ENCODE measurements at regions not wholly inside any gene's neighbourhood (a gene's known extent, or its start where the extent isn't known, plus 50 kb on each side); places are given as distances from the start of the nearest gene placed in this dataset.
A peak's percentile ranks its signal among the peaks of the same experiment; 100 is the strongest.

DNA sequence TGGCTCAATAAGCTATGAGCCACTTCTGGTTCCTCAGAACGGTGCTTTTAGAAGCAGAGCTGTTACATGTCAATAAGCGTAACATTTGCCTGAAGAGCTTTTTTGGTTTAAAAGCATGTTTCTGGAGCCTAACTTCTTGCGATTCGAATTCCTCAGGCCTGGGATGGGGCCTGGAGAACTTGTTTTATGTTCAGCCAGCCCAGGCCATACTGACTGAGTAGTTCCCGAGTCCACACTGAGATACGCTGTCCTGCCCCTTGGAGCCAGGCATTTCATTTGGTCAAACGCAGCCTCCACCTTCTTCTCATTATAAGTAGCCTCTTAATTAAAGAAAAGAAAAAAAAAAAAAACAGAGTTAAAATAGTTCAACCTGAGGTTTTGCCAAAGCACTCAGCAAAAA lies 260.6 kb upstream of the ANKRD55 start:
- intact Hi-C loops (cut with micrococcal nuclease), result no loop called here
- Histone ChIP-seq H3K9me3 (replicated peaks in 1 of 2; ENCODE audit: control insufficient read depth in 1 of 2, insufficient read depth in 1 of 2, low read length in 2 of 2) (peaks cover 0 to 4% of the 10 kb centered on the region in 2 donors), H3K9ac (ENCODE audit: insufficient read depth, low read length, poor library complexity, severe bottlenecking) (no peak overlapping the region), H3K36me3 (replicated peaks in 1 of 2; ENCODE audit: control insufficient read depth in 1 of 2, insufficient read depth in 2 of 2, low read length in 2 of 2) (no peaks in the 10 kb centered on the region), H3K79me2 (ENCODE audit: insufficient read depth, low read length) (no peaks in the 10 kb centered on the region), H3K4me2 (replicated peaks; ENCODE audit: extremely low read depth, low read length, poor library complexity, severe bottlenecking) (no peak overlapping the region), H3K4me1 (ENCODE audit: control insufficient read depth in 1 of 2, insufficient read depth in 2 of 2, low read length in 2 of 2) (peaks cover 18 to 19% of the 10 kb centered on the region in 2 donors), H3K27me3 (ENCODE audit: control insufficient read depth in 2 of 2, insufficient read depth in 2 of 2, low read length in 2 of 2) (no peaks in the 10 kb centered on the region), H2AFZ (ENCODE audit: insufficient read depth, low read depth, low read length, poor library complexity, severe bottlenecking) (no peak overlapping the region), H4K20me1 (ENCODE audit: insufficient read depth, low read length) (no peaks in the 10 kb centered on the region), H3K27ac (ENCODE audit: low read depth in 1 of 2, low read length in 2 of 2) (no peak overlapping the region), H3K4me3 (replicated peaks in 1 of 3; ENCODE audit: low read depth in 2 of 3, low read length in 3 of 3) (no peak overlapping the region)
- Mint-ChIP-seq H3K27me3 (ENCODE audit: low read depth in 3 of 3) (peaks cover 0 to 6% (median 0%) of the 10 kb centered on the region in 3 donors), H3K27ac (peak overlapping the region in 1 of 7 donors; percentile 46), H3K9me3 (peaks cover 0 to 11% (median 2%) of the 10 kb centered on the region in 7 donors), H3K36me3 (no peaks in the 10 kb centered on the region), H3K4me1 (peaks cover 20% of the 10 kb centered on the region), H3K4me3 (no peak overlapping the region)
- WGBS (ENCODE audit: insufficient coverage), result 78% methylated on average over 4 of the region's 7 CpGs
- DNase-seq, result no peak
- TF ChIP-seq CTCF (IDR thresholded peaks at IDR 0.05), result no peak

DNA sequence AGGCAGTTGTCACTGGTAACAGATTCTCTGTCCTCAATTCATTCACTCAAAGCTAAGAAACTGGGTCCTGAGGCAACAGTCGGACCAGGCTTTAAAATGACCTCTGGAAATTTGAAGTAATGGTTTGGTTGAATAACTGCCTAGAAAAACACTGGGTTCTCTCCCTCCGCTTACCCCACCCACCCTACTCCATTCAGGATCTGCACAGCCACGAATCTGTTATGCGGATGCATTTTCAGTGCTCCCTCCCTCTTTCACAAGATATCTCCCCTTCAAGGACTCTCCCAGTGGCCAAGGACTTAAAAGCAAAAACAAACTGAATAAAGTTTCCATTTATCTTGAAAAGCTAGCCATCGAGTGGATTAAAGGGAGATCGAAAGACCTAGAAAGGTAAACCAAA lies 260.2 kb upstream of the ANKRD55 start:
- Histone ChIP-seq H3K27me3 (ENCODE audit: control insufficient read depth in 2 of 2, insufficient read depth in 2 of 2, low read length in 2 of 2) (no peaks in the 10 kb centered on the region), H3K4me2 (replicated peaks; ENCODE audit: extremely low read depth, low read length, poor library complexity, severe bottlenecking) (no peak overlapping the region), H3K4me1 (ENCODE audit: control insufficient read depth in 1 of 2, insufficient read depth in 2 of 2, low read length in 2 of 2) (peaks cover 18 to 19% of the 10 kb centered on the region in 2 donors), H4K20me1 (ENCODE audit: insufficient read depth, low read length) (no peaks in the 10 kb centered on the region), H3K9me3 (replicated peaks in 1 of 2; ENCODE audit: control insufficient read depth in 1 of 2, insufficient read depth in 1 of 2, low read length in 2 of 2) (no peaks in the 10 kb centered on the region), H2AFZ (ENCODE audit: insufficient read depth, low read depth, low read length, poor library complexity, severe bottlenecking) (no peak overlapping the region), H3K79me2 (ENCODE audit: insufficient read depth, low read length) (no peaks in the 10 kb centered on the region), H3K9ac (ENCODE audit: insufficient read depth, low read length, poor library complexity, severe bottlenecking) (no peak overlapping the region), H3K4me3 (replicated peaks in 1 of 3; ENCODE audit: low read depth in 2 of 3, low read length in 3 of 3) (no peak overlapping the region), H3K27ac (ENCODE audit: low read depth in 1 of 2, low read length in 2 of 2) (no peak overlapping the region), H3K36me3 (replicated peaks in 1 of 2; ENCODE audit: control insufficient read depth in 1 of 2, insufficient read depth in 2 of 2, low read length in 2 of 2) (no peaks in the 10 kb centered on the region)
- no peak for DNase-seq
- peaks cover 0 to 12% (median 2%) of the 10 kb centered on the region in 7 donors for H3K9me3 Mint-ChIP-seq
- no peak overlapping the region for H3K27ac Mint-ChIP-seq
- intact Hi-C loops (cut with micrococcal nuclease), result no loop called here
- H3K36me3 Mint-ChIP-seq, result peaks cover 0 to 1% of the 10 kb centered on the region in 2 donors
- 98% methylated on average over 5 of the region's 6 CpGs for WGBS (ENCODE audit: insufficient coverage)
- TF ChIP-seq CTCF (IDR thresholded peaks at IDR 0.05), result no peak
- no peak overlapping the region for H3K4me3 Mint-ChIP-seq
- peaks cover 0 to 6% (median 0%) of the 10 kb centered on the region in 3 donors for H3K27me3 Mint-ChIP-seq (ENCODE audit: low read depth in 3 of 3)
- H3K4me1 Mint-ChIP-seq, result peaks cover 20% of the 10 kb centered on the region
